ENCODE measurements at regions not wholly inside any gene's neighbourhood (a gene's known extent, or its start where the extent isn't known, plus 50 kb on each side); places are given as distances from the start of the nearest gene placed in this dataset.
A peak's percentile ranks its signal among the peaks of the same experiment; 100 is the strongest.

GRCh38 chr6:21996425-21997118 lies 300.3 kb downstream of the PRL start (continued):
- TF ChIP-seq, protein P1, sequence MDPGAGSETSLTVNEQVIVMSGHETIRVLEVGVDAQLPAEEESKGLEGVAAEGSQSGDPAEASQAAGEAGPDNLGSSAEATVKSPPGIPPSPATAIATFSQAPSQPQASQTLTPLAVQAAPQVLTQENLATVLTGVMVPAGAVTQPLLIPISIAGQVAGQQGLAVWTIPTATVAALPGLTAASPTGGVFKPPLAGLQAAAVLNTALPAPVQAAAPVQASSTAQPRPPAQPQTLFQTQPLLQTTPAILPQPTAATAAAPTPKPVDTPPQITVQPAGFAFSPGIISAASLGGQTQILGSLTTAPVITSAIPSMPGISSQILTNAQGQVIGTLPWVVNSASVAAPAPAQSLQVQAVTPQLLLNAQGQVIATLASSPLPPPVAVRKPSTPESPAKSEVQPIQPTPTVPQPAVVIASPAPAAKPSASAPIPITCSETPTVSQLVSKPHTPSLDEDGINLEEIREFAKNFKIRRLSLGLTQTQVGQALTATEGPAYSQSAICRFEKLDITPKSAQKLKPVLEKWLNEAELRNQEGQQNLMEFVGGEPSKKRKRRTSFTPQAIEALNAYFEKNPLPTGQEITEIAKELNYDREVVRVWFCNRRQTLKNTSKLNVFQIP (CRISPR knock-in tag; IDR thresholded peaks at IDR 0.05; ENCODE audit: borderline replicate concordance, low read depth), result no peak
- TF ChIP-seq TCF4 (CRISPR knock-in tag; IDR thresholded peaks at IDR 0.05; ENCODE audit: borderline replicate concordance) (peak; percentile 88), ZNF565 (CRISPR knock-in tag; conservative IDR thresholded peaks at IDR 0.05; ENCODE audit: low read depth) (no peak), ZFP30 (CRISPR knock-in tag; IDR thresholded peaks at IDR 0.05) (no peak), ISL1 (CRISPR knock-in tag; IDR thresholded peaks at IDR 0.05) (peak; percentile 65)

DNA sequence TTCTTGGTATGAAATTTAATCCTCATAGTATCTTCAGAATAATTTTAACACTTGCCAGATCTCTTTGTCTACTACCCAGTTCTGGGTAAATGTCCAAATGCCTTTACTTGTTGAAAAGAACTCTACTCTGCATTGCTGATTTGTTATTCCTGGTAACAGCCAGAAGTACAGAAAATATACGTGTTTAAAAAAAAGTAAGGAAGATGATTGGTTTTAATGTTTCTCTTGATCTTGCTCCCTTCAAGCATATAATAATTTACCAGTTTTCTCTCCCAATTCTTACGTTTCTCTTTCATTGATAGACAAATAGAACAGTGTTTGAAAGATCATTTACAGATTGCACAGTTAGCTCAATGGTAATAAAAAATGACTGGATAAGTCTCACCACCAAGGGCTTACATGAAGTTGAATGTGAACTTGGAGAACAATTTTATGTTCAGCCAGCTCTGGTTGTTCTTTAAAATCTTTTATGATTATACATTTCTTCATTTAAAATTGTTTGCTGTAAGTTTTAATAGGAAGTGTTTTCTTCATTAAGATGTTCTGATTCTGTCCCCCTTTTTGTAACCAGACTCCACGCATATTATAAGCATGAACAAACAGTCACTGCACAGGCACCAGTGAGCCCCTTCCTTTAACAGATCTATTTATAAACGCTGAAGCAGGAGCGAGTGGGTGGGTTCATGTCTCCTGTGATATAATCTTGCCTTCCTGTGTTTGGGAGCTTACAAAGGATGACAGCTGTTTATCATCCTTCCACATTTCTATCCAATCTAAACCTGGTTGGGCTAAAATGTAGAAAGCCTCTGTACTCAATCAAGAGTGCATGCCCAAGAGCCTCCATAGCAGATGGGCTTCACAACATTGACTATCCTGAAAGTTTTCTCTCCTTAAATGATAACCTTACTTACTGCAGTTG lies 299.5 kb downstream of the PRL start:
- peak; percentile 64 for ATAC-seq
- TF ChIP-seq ZFP3 (CRISPR knock-in tag; IDR thresholded peaks at IDR 0.05), result 0 out of 2 replicates have a peak, but pooled peaks have one; percentile 48
- no peak for TF ChIP-seq ZNF8 (CRISPR knock-in tag; IDR thresholded peaks at IDR 0.05)
- TF ChIP-seq ISL1 (CRISPR knock-in tag; IDR thresholded peaks at IDR 0.05), result peak; percentile 59
- TF ChIP-seq SNAI2 (CRISPR knock-in tag; IDR thresholded peaks at IDR 0.05), result peak; percentile 49
- TF ChIP-seq TSHZ2 (CRISPR knock-in tag; IDR thresholded peaks at IDR 0.05), result peak; percentile 92
- peak; percentile 47; the same call in 1 of the 2 replicates for TF ChIP-seq ZNF70 (CRISPR knock-in tag; IDR thresholded peaks at IDR 0.05)
- TF ChIP-seq CREB5 (CRISPR knock-in tag; IDR thresholded peaks at IDR 0.05; ENCODE audit: low read depth), result no peak
- peak; percentile 67; the same call in 1 of the 2 replicates for TF ChIP-seq TCF4 (CRISPR knock-in tag; IDR thresholded peaks at IDR 0.05; ENCODE audit: borderline replicate concordance)
- TF ChIP-seq ESRRG (CRISPR knock-in tag; IDR thresholded peaks at IDR 0.05), result no peak

DNA sequence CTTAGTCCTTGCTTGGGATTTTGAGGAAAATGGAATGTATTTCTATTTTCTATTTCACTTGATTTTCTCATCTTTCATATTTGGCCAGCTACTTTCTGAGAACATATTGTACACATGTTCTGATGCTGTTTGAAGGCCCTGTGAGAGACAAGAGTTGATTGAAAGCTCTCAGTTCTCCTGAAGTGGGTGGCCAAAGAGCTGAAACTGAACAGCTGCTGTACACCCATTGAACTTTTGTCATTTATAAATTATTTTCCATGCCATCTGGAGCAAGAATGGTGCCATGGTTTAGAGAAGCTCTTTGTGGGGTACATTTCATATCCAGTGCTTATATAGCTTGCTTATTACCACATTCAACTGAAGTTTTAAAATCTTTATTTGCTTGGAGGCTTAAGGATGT lies 298.3 kb downstream of the PRL start:
- TF ChIP-seq CSRNP3 (CRISPR knock-in tag; IDR thresholded peaks at IDR 0.05), result 0 out of 2 replicates have a peak, but pooled peaks have one; percentile 24
- no peak for TF ChIP-seq ZNF565 (CRISPR knock-in tag; conservative IDR thresholded peaks at IDR 0.05; ENCODE audit: low read depth)
- ATAC-seq, result no peak; the same call in 1 of the 3 replicates

DNA sequence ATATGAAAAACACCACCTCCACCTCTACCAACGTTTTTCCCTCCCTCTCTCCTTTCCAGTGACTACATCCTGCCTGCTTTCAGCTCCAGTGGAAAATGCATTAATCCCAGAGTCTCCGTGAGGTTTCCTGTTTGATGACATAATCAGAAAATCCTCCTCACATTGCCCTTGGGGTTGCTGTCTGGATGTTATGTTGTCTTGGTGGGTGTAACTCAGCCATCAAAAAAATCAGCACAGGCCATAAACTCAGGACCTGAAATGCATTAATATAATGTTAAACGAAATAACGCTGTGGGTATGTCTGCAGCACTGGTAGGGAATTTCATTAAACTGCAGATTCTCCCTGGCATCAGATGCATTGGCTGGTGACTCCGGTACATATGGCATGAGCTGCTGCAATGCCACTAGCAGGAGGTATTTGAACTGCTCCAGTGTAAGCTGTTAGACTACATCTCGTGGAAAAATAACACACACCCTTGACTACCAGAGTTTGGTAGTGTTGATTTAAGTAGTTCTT lies 297.8 kb downstream of the PRL start:
- peak; percentile 61 for ATAC-seq
- TF ChIP-seq CREB5 (CRISPR knock-in tag; IDR thresholded peaks at IDR 0.05; ENCODE audit: low read depth), result 0 out of 2 replicates have a peak, but pooled peaks have one; percentile 9
- TF ChIP-seq SNAI2 (CRISPR knock-in tag; IDR thresholded peaks at IDR 0.05), result peak; percentile 62; the same call in 1 of the 2 replicates
- no peak for TF ChIP-seq RARB (CRISPR knock-in tag; IDR thresholded peaks at IDR 0.05)
- TF ChIP-seq ESRRG (CRISPR knock-in tag; IDR thresholded peaks at IDR 0.05), result no peak
- TF ChIP-seq TSHZ2 (CRISPR knock-in tag; IDR thresholded peaks at IDR 0.05), result peak; percentile 79; the same call in 1 of the 2 replicates
- TF ChIP-seq ISL1 (CRISPR knock-in tag; IDR thresholded peaks at IDR 0.05), result no peak
- peak; percentile 46; the same call in 1 of the 2 replicates for TF ChIP-seq TCF4 (CRISPR knock-in tag; IDR thresholded peaks at IDR 0.05; ENCODE audit: borderline replicate concordance)
